ENCODE measurements at regions not wholly inside any gene's neighbourhood (a gene's known extent, or its start where the extent isn't known, plus 50 kb on each side); places are given as distances from the start of the nearest gene placed in this dataset.

DNA sequence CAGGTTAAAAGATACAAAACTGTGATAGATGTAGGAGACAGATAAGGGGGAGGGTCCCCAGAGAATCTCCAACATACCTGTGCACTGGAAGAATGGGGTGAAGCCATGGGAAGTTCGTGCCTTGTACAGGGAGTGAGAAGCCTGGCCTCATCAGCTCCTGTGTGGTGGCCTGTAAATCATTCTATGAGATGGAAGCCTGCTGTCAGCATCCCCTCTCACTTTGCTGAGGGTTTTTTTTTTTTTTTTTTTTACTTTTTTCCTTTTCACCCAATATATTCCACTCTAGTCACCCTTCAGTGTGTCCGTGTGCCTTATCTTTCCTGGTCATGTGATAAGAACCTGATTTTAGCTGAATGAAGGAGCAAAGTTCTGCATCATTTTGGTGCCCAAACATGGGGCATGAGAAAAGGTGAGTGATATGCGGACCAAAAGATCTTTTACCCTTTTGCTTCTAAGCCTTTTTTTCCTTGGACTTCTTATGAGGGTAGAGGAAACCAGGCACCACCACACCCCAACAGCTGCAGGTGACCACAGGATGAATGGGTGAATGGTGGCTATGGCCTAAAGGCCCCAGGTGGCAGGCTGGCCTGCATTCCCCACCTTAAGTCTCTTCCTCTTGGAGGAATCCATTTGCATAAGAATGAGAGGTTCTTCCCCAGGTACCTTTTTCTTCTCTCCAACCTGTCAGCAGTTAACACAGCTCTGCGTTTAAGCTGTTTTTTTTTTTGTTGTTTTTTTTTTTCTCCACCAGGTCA, 1345.0 kb downstream of the NSUN3 start:
- in situ Hi-C loops (cut with MboI; ENCODE audit: low pct_ligation_motif_present in 1 of 4, low pct_unique_long_range_greater_than_20kb in 1 of 4, low sequenced_read_pairs in 3 of 4): no loop called here
- Histone ChIP-seq H3K4me3 (no peak overlapping the region), H3K27ac (no peak overlapping the region), H3K9me3 (no peaks in the 10 kb centered on the region), H3K36me3 (no peaks in the 10 kb centered on the region), H3K27me3 (no peaks in the 10 kb centered on the region), H3K4me1 (no peaks in the 10 kb centered on the region)
- DNase-seq: no peak
- TF ChIP-seq POLR2AphosphoS5 (IDR thresholded peaks at IDR 0.05) (no peak), POLR2A (IDR thresholded peaks at IDR 0.05) (no peak), EP300 (IDR thresholded peaks at IDR 0.05; ENCODE audit: low read depth) (no peak)
- TF ChIP-seq, protein P1, sequence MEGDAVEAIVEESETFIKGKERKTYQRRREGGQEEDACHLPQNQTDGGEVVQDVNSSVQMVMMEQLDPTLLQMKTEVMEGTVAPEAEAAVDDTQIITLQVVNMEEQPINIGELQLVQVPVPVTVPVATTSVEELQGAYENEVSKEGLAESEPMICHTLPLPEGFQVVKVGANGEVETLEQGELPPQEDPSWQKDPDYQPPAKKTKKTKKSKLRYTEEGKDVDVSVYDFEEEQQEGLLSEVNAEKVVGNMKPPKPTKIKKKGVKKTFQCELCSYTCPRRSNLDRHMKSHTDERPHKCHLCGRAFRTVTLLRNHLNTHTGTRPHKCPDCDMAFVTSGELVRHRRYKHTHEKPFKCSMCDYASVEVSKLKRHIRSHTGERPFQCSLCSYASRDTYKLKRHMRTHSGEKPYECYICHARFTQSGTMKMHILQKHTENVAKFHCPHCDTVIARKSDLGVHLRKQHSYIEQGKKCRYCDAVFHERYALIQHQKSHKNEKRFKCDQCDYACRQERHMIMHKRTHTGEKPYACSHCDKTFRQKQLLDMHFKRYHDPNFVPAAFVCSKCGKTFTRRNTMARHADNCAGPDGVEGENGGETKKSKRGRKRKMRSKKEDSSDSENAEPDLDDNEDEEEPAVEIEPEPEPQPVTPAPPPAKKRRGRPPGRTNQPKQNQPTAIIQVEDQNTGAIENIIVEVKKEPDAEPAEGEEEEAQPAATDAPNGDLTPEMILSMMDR (IDR thresholded peaks at IDR 0.05): no peak
- WGBS, 2 donors (ENCODE audit: low coverage in 1 of 2): 74 to 93% methylated on average over 3 to 4 of the region's 4 CpGs
- intact Hi-C loops (cut with DNase I; ENCODE audit: low total_unique reads): no loop called here

DNA sequence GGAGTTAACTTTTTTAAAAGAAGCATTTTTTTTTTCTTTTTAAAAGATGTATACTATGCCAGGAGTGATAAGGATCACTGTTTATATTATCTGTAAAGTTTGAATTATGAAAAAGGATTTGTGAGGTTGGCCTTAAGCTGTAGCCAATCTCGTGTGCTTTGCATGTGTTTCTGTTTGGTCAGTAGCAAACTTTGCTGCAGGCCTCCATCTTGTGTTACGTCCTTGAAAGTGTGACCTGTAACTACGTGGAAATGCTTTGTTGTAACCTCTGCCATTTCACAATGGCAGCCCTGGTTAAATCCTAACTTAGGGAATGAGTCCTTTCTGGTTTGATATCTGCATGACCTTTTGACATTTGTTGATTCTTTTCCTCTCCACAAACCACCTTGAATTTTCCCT, 1345.6 kb downstream of the NSUN3 start:
- in situ Hi-C loops (cut with MboI; ENCODE audit: low pct_ligation_motif_present in 1 of 4, low pct_unique_long_range_greater_than_20kb in 1 of 4, low sequenced_read_pairs in 3 of 4): no loop called here
- TF ChIP-seq, protein P1 (IDR thresholded peaks at IDR 0.05): no peak
- TF ChIP-seq EP300 (IDR thresholded peaks at IDR 0.05; ENCODE audit: low read depth) (no peak), POLR2AphosphoS5 (IDR thresholded peaks at IDR 0.05) (no peak), POLR2A (IDR thresholded peaks at IDR 0.05) (no peak)
- DNase-seq: no peak

DNA sequence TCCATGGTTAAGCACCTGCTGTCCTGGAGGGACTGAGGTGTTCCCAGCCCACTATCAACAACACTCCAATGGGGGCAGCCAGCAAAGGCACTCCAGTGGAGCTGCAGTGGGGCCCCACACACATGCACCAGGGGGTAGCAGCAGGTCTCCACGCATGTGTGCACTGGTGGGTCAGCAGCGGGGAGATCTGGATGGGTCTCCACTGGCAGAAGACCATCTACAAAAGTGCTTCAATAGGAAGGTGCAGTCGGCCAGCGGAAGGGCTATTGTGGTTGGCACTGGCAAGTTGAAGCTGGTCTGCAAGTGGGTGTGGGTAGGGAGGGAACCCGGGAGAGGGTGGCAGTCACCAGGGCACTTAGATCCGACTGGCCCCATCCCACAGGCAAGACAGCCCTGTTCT, 1355.4 kb downstream of the NSUN3 start:
- WGBS, 2 donors (ENCODE audit: low coverage in 1 of 2): 87% methylated on average over 6 of the region's 6 CpGs; no CpG with 5 or more reads in 1 of the 2 donors
- no peak for DNase-seq
- TF ChIP-seq, protein P1 (IDR thresholded peaks at IDR 0.05): no peak
- no peak for TF ChIP-seq POLR2A (IDR thresholded peaks at IDR 0.05)
- no peak for TF ChIP-seq POLR2AphosphoS5 (IDR thresholded peaks at IDR 0.05)
- TF ChIP-seq EP300 (IDR thresholded peaks at IDR 0.05; ENCODE audit: low read depth): no peak
- intact Hi-C loops (cut with DNase I; ENCODE audit: low total_unique reads) (no loop called here), in situ Hi-C loops (cut with MboI; ENCODE audit: low pct_ligation_motif_present in 1 of 4, low pct_unique_long_range_greater_than_20kb in 1 of 4, low sequenced_read_pairs in 3 of 4) (no loop called here)
- no peaks in the 10 kb centered on the region for H3K4me1 ChIP-seq
- no peaks in the 10 kb centered on the region for H3K36me3 ChIP-seq
- no peak overlapping the region for H3K27ac ChIP-seq
- no peak overlapping the region for H3K4me3 ChIP-seq
- H3K9me3 ChIP-seq: no peaks in the 10 kb centered on the region
- H3K27me3 ChIP-seq: no peaks in the 10 kb centered on the region

More for the DNA sequence above, 1345.6 kb downstream of the NSUN3 start:
- no peaks in the 10 kb centered on the region for H3K4me1 ChIP-seq
- H3K27ac ChIP-seq: no peak overlapping the region
- H3K9me3 ChIP-seq: no peaks in the 10 kb centered on the region
- no peaks in the 10 kb centered on the region for H3K36me3 ChIP-seq
- 24 to 62% methylated on average over 3 of the region's 3 CpGs for WGBS, 2 donors (ENCODE audit: low coverage in 1 of 2)
- H3K27me3 ChIP-seq: no peaks in the 10 kb centered on the region
- H3K4me3 ChIP-seq: no peak overlapping the region
- intact Hi-C loops (cut with DNase I; ENCODE audit: low total_unique reads): no loop called here

DNA sequence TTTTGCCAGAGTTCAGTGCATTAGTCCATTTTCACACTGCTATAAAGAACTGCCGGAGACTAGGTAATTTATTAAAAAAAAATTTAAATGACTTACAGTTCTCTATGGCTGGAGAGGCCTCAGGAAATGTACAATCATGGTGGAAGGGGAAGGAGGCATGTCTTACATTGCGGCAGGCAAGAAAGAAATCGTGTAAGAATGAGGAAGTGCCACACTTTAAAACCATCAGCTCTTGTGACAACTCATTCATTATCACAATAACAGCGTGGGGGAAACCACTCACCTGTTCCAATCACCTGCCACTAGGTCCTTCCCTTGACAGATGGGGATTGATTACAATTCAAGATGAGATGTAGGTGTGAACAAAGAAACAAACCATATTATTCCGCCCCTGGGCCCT, 1361.4 kb downstream of the NSUN3 start:
- TF ChIP-seq, protein P1 (IDR thresholded peaks at IDR 0.05): no peak
- TF ChIP-seq POLR2A (IDR thresholded peaks at IDR 0.05): no peak
- no peak for TF ChIP-seq EP300 (IDR thresholded peaks at IDR 0.05; ENCODE audit: low read depth)
- TF ChIP-seq POLR2AphosphoS5 (IDR thresholded peaks at IDR 0.05): no peak
- in situ Hi-C loops (cut with MboI; ENCODE audit: low pct_ligation_motif_present in 1 of 4, low pct_unique_long_range_greater_than_20kb in 1 of 4, low sequenced_read_pairs in 3 of 4): no loop called here

More for the DNA sequence above, 1361.4 kb downstream of the NSUN3 start:
- H3K4me1 ChIP-seq: no peaks in the 10 kb centered on the region
- DNase-seq: no peak
- H3K27me3 ChIP-seq: no peaks in the 10 kb centered on the region
- 73 to 74% methylated on average over 5 of the region's 5 CpGs for WGBS, 2 donors (ENCODE audit: low coverage in 1 of 2)
- no peak overlapping the region for H3K4me3 ChIP-seq
- H3K9me3 ChIP-seq: no peaks in the 10 kb centered on the region
- H3K36me3 ChIP-seq: no peaks in the 10 kb centered on the region
- no peak overlapping the region for H3K27ac ChIP-seq
- intact Hi-C loops (cut with DNase I; ENCODE audit: low total_unique reads): no loop called here

All from transverse colon (tissue), 4 donors.